ENCODE measurements at regions not wholly inside any gene's neighbourhood (a gene's known extent, or its start where the extent isn't known, plus 50 kb on each side); places are given as distances from the start of the nearest gene placed in this dataset.

GRCh38 chr2:142827170-142827569 lies 50.3 kb upstream of the KYNU start:
- H2BK120ac ChIP-seq (ENCODE audit: low read depth, low read length, poor library complexity, severe bottlenecking): no peak overlapping the region
- no peaks in the 10 kb centered on the region for H3K9me3 ChIP-seq (ENCODE audit: control insufficient read depth, low read depth, low read length)
- no peak overlapping the region for H2BK20ac ChIP-seq (ENCODE audit: low read depth, low read length, poor library complexity, severe bottlenecking)
- H2BK15ac ChIP-seq (ENCODE audit: low read depth, low read length): no peak overlapping the region
- H3K79me2 ChIP-seq (ENCODE audit: insufficient read depth, low read length): no peaks in the 10 kb centered on the region
- Mint-ChIP-seq H3K27ac (no peak overlapping the region), H3K27me3 (ENCODE audit: low read depth) (no peaks in the 10 kb centered on the region), H3K4me3 (no peak overlapping the region), H3K36me3 (ENCODE audit: insufficient read depth in 1 of 3, low read depth in 3 of 3) (no peaks in the 10 kb centered on the region), H3K4me1 (no peaks in the 10 kb centered on the region), H3K9me3 (no peaks in the 10 kb centered on the region; a peak in 1 of 5 replicates)
- DNase-seq: no peak
- H3K14ac ChIP-seq (ENCODE audit: insufficient read depth, low read length): no peak overlapping the region
- H3K56ac ChIP-seq (ENCODE audit: insufficient read length, low read depth, low read length): no peak overlapping the region
- no peak overlapping the region for H4K91ac ChIP-seq (ENCODE audit: insufficient read length, low read depth, low read length)
- no peak overlapping the region for H3K23ac ChIP-seq (ENCODE audit: insufficient read length, low read depth, low read length)
- H2BK5ac ChIP-seq (ENCODE audit: insufficient read length, low read length): no peak overlapping the region
- WGBS (ENCODE audit: extremely low coverage, insufficient read length, low lambda C conversion rate): no CpG with 5 or more reads among the region's 9 CpGs
- no peak overlapping the region for H3K9ac ChIP-seq (ENCODE audit: extremely low read depth, insufficient read length, low read length)
- no peak overlapping the region for H3T11ph ChIP-seq (ENCODE audit: low read length)
- H3K4ac ChIP-seq (ENCODE audit: low read depth, low read length): no peak overlapping the region
- H4K5ac ChIP-seq (ENCODE audit: insufficient read length, low read depth, low read length): no peak overlapping the region
- H3K4me2 ChIP-seq (ENCODE audit: insufficient read depth, insufficient read length, low read length): no peak overlapping the region
- no peak for TF ChIP-seq CTCF (conservative IDR thresholded peaks at IDR 0.05)
- H3K18ac ChIP-seq (ENCODE audit: insufficient read length, low read depth, low read length): no peak overlapping the region
- H3K79me1 ChIP-seq (ENCODE audit: insufficient read depth, low read depth, low read length, poor library complexity, severe bottlenecking): no peaks in the 10 kb centered on the region
- H4K20me1 ChIP-seq (ENCODE audit: control insufficient read depth, insufficient read depth, insufficient read length): no peaks in the 10 kb centered on the region
- H3K27me3 ChIP-seq (ENCODE audit: insufficient read depth, low read length): no peaks in the 10 kb centered on the region
- H3K4me1 ChIP-seq (ENCODE audit: insufficient read depth, low read length): no peaks in the 10 kb centered on the region
- no peaks in the 10 kb centered on the region for H3K23me2 ChIP-seq (ENCODE audit: insufficient read length, low read depth, low read length, poor library complexity, severe bottlenecking)
- H2AFZ ChIP-seq (ENCODE audit: low read length): no peak overlapping the region
- no peak overlapping the region for H2AK5ac ChIP-seq (ENCODE audit: insufficient read length, low read length)
- H4K8ac ChIP-seq (replicated peaks; ENCODE audit: insufficient read length, low read depth, low read length): no peak overlapping the region
- H2BK12ac ChIP-seq (ENCODE audit: insufficient read length, low read depth, low read length): no peak overlapping the region
- H3K27ac ChIP-seq (ENCODE audit: insufficient read length, low read depth, low read length): no peak overlapping the region

Data from H9 (cell line).